ENCODE measurements at regions not wholly inside any gene's neighbourhood (a gene's known extent, or its start where the extent isn't known, plus 50 kb on each side); places are given as distances from the start of the nearest gene placed in this dataset.
"Not testable (repeated sequence)": the region's sequence is repeated elsewhere in the genome, so short reads cannot be mapped to it uniquely, and the experiment has no call there.

DNA sequence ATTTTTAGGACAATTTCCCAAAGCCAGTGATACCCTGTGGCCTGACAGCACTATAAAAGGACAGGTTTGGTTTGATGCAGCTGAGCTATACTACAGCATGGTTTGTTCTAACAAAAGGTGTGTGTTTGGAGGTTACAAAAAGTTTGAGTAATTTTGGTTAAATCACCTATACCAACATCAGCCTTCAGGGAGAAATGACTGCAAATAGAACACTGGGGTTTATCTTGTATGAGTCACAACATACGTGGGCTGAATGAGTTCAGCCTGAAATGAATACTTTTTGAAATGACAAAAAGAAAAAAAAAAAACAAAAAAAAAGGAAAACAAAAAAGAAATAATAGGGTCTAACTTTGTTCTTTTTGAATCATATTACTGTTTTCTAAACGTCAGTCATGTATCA, 345.7 kb downstream of the CNTN3 start:
- DNase-seq, result no peak

DNA sequence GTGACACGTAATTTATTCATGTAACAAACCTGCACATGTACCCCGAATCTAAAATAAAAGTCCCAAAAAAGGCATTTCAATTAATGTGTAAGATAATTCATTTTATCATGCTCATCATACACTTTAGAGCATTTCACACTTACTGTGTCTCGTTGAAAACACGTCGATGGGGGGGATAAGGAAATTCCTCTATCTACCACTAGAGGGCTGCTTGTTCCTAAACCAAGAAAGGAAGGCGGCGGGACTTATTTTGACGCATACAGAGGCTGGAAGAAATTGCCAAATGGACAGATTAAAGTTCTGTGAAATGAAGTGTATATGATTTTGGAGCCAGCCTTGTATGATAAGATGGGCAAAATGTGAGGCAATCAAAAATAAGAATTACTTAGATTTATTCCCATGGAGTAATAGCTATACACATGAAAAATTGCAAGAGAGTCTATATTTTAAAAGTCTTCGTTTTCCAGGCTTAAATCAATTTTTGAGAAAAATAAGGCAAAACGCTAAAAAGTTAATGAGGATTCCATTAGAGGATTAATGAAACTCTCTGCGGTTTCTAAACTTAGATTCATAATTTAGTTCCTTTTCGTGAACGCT, 346.8 kb downstream of the CNTN3 start:
- DNase-seq, result peak in 1 of 2 donors; percentile 1

- DNase-seq, result no peak
These were observed 347.3 kb downstream of the CNTN3 start for GRCh38 chr3:74267131-74267530.

DNA sequence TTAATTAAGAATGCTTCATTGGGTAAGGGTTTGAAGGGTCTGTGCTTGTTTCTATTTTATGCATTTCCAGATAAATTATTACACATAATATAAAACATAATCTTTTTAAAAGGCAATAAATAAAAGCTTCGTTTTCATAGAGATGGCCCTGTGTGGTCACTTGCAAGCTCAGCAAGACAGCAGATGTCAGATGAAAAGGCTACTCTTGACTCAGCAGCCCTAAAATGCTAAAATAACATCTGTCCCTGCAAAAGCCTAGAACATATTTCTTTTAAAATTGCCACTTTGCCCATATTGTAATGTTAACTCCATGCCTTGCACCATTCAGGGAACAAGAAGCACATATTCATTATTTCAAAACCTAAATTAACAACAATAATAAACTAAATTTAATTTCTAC, 349.4 kb downstream of the CNTN3 start:
- no peak for DNase-seq

DNA sequence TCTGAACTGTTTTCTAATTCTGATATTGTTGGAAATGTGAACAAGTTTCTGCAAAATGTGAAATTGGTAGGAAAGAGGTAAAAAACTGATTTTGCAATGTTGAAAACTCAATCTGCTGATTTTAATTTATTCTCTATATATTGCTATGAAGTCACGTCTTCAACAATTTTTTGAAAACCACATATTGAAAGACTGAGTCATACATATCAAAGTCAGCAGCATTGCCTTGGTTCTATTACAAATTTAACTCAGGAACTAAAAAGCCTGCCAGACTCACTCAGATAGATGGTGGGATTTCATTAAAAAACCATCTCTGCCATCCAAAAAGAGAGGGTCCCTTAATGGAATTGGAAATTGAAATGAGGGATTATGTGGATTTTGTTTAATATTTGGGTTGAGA, 351.4 kb downstream of the CNTN3 start:
- no peak for DNase-seq

DNA sequence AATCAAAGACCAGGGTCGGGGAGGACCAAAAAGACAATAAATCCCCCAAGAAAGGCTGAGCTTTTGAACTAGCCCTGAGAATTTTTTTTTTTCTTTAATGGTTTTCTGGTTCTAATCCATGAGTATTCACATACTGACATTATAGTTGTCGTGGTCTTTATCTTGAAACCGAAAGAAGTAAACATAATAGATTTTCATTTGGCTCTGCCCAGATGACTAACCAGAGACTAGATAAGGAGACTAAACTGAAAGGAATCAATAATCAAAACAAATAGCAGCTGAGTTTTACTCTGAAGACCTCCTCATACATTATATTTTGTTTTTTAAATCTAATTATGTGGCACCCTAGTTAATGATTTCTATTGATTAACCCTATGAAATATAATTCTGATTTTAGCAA, 381.4 kb downstream of the CNTN3 start:
- no peak for DNase-seq

GRCh38 chr3:74217467-74217866, 397.0 kb downstream of the CNTN3 start:
- no peak for DNase-seq

DNA sequence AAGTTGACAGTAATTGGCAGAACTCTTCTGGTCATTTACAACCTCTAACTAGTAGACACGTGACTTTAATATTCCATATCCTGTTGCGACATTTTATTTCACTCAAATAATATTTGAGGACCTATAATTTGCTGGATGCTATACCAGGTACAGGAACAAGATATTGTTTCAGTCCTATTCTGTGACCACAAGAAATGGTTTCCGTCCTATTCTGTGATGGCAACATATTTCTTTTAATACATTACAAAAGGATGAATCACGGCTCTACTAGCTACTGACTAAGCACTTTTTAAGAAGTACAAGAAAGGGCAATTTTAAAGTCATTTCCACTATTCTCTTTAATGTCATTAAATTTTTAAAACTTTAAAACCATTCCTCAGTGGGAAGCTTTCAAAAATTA, 400.2 kb downstream of the CNTN3 start:
- DNase-seq, result no peak

- DNase-seq, result no peak
These were observed 403.7 kb downstream of the CNTN3 start for GRCh38 chr3:74210739-74211138.

DNA sequence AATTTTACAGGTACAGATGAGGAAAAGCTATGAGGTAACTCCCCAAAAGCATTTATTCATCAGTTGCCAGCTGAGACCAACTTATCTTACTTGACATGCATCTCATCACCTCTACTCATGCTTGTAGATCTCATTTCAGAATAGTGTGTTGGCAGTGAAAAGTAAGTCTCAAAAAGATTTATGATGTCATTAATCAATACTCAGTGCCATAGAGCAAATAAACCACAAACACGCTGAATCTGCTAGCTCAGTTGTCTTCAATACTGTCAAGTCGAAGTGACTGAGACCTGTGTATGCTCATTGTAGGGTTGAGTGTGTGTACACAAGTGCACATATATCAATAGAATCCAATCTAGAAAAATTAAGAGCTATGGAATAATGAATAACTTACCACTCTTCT, 413.5 kb downstream of the CNTN3 start:
- DNase-seq, result no peak

DNA sequence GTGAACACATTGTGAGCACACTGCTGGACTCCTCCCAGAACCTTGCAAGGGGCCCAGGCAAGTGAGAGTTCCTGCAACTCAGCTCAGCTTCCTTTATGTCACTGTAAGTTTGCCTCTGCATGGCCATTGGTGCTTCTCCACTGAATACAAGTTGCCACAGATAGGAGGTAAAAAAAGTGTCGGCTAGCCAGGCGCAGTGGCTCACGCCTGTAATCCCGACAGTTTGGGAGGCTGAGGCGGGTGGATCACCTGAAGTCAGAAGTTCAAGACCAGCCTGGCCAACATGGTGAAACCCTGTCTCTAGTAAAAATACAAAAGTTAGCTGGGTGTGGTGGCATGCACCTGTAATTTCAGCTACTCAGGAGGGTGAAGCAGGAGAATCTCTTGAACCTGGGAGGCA, 435.8 kb downstream of the CNTN3 start:
- not testable (repeated sequence) for DNase-seq

DNA sequence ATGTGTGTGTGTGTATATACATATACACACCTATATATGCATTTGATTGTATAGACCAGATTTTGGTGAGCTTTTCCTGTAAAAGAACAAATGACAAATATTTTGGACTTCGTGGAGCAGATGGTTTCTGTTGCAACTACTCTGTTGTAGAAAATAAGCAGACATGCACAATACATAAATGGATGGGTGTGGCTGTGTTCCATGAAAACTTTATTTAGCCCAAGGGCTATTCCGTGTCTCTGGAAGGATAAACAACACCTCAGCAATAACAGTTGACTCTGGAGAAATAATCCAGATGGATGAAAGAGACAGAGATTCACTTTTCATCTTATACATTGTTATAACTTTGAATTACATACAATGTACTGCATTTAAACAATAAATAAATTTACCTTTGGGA, 441.4 kb downstream of the CNTN3 start:
- DNase-seq, result no peak

GRCh38 chr3:74167926-74168325, 446.5 kb downstream of the CNTN3 start:
- DNase-seq, result no peak

GRCh38 chr3:74165211-74165610, 449.2 kb downstream of the CNTN3 start:
- DNase-seq, result no peak

GRCh38 chr3:74149466-74149865, 465.0 kb downstream of the CNTN3 start:
- no peak for DNase-seq

GRCh38 chr3:74145277-74145676, 469.2 kb downstream of the CNTN3 start:
- DNase-seq, result no peak

DNA sequence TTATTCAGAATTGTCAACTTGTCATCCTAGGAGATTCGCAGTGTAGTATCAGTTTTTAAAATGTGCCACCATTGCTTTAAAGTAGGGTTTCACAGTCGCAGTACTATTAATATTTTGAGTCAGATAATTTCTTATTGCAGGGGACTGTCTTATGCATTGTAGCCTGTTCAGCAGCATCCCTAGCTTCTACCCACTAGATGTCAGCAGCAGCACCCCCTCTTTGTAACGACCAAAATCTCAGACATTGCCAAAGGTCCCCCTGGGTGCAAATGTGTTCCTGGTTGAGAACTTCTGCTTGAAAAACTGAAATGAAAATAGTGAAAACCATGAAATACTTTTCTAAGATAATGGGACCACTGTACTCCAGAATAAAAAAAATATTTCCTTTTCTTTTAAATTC, 474.8 kb downstream of the CNTN3 start:
- no peak for DNase-seq

DNA sequence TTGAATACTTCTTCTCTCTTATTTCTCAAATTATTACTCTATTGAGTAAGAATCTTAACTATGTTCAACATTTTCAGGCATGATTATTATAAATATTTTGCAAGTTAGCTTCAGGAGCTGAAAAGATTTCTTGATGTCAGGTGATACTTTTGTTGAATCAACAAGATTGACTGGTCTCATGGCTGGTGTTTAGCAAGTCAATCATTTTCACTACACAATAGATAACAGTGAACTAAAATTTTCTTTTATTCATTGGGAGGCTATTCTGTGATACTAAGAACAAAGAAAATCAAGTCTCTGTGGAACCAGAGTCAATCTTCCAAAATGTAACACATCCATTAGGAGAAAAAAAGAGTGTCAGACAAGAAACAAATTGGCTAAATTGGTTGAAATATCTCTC, 476.7 kb downstream of the CNTN3 start:
- DNase-seq, result no peak

DNA sequence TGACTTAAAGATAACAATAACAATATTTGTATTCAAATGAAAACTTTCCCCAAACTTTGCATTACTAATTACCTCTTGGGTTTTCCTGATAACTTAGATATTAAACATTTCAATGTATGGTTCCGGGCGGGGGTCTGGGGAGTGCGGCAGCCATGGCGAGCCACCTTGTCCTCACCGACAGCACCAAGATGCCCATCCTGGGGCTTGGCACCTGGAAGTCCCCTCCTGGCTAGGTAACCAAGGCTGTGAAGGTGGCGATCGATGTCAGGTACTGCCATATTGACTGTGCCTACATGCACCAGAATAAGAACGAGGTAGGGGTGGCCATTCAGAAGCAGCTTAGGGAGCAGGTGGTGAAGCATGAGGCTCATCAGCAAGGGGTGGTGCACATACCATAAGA, 478.7 kb downstream of the CNTN3 start:
- DNase-seq, result no peak

DNA sequence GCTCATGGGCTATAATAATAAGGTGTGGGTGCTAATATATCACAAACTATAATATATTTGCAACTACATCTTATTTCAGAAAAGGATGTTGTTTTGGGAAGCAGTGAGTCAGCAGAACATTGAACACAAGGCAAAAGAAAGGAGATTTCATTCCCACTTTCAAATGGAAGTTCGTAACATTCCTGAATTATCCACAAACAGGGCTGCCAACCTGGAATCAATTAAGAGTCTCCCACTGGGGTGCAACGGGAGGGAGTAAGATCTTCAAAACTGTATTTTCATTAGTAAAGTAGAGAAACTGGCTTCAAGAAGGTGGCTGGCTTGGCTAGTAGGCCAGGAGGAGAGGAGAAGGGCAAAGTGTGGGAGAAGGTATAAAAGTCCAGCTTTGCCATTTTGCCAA, 479.6 kb downstream of the CNTN3 start:
- DNase-seq, result no peak

DNA sequence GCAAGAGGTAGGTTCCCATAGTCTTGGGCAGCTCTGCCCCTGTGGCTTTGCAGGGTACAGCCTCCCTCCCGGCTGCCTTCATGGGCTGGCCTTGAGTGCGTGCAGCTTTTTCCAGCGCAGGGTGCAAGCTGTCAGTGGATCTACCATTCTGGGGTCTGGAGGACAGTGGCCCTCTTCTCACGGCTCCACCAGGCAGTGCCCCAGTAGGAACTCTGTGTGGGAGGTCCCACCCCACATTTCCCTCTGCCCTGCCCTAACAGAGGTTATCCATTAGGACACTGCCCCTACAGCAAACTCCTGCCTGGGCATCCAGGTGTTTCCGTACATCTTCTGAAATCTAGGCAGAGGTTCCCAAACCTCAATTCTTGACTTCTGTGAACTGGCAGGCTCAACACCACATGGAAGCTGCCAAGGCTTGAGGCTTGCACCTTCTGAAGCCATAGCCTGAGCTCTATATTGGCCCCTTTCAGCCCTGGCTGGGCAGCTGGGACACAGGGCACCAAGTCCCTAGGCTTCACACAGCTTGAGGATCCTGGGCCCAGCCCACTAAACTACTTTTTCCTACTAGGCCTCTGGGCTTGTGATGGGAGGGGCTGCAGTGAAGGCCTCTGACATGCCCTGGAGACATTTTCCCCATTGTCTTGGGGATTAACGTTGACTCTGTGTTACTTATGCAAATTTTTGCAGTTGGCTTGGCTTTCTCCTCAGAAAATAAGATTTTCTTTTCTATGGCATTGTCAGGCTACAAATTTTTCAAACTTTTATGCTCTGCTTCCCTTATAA, 482.7 kb downstream of the CNTN3 start:
- not testable (repeated sequence) for DNase-seq

DNA sequence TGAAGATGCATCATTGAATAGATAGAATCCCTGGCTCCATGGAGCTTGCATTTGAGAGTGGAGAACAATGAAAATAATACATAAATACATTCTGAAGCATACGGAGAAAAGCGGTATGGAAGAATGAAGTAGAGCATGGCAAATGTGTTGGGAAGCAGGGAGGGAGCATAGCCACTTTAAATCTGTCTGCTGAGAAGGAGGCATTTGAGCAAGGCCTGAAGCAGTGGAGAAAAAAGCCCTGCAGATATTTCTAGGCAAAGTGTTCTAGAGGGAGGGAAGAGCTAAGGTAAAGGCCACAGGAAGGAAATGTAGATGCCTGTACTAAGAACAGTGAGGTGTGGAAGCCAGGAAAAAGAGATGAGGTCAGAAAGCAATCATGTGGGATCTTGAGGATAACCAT, 484.8 kb downstream of the CNTN3 start:
- no peak for DNase-seq

DNA sequence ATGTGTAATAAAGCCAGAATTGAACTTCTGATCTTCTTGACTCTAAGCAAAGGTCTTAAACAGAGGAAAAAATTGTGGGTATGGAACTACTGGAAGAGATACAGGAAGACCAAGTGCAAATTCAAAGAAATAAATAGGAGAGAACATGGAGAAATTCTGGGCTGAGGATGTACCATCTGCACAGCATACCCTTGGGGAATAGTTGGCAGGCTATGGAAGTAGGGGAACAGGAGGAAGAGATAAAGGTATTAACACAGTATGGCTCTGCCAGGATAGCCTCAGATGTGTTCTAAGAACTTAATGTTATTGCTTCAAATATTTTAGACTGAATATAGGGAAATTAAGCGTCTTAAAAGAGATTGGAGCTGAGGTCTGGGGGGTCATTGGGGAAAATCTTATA, 485.4 kb downstream of the CNTN3 start:
- DNase-seq, result no peak

- no peak for DNase-seq
These were observed 487.2 kb downstream of the CNTN3 start for GRCh38 chr3:74127256-74127655.

DNA sequence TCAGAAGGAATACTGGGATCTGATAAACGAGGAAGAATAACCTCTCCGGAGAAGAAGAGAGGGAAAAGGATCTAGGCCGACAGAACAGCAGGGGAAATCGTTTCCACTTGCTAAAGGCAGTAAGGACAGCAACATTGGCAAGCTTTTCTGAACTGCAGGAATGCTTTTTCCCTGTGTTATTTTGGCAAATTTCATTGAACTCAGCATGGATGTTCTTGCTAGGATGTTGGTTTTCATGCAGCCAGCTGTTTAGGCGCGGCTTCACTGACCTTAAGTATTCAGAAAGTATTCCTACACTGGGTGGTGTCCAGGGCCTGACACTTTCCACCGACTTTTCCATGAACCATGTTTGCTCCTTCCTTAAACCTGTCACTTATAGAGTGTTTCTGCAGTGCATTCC, 489.7 kb downstream of the CNTN3 start:
- no peak for DNase-seq
